ENCODE measurements at regions not wholly inside any gene's neighbourhood (a gene's known extent, or its start where the extent isn't known, plus 50 kb on each side); places are given as distances from the start of the nearest gene placed in this dataset.
A peak's percentile ranks its signal among the peaks of the same experiment; 100 is the strongest.

DNA sequence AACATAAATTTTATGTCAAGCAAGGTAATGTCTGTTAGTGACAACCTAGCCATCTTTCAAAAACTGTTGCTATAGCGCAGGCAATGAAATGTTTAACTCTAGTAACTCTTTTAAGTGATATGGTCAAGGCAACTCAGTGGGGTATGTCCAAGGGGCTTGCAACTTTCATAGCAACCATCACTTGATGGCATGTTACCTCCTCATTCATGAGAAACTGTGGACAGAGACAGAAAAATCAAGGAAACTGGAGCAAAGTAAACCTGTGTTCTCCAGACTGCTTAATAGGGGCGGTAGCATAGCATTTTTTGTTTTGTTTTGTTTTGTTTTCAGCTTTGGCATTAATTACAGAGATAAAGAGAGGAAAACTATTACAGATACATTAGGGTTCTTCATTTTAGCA is 1456.8 kb upstream of the AGA start:
- no peaks in the 10 kb centered on the region for H3K4me1 ChIP-seq (ENCODE audit: insufficient read depth)
- WGBS: 92% methylated on average over 2 of the region's 2 CpGs
- H3K27ac ChIP-seq (ENCODE audit: low read depth): no peak overlapping the region
- H3K36me3 ChIP-seq (ENCODE audit: insufficient read depth): no peaks in the 10 kb centered on the region
- DNase-seq (ENCODE audit: extremely low spot score): no peak
- H3K4me3 ChIP-seq (ENCODE audit: low read depth, low read length): no peak overlapping the region

DNA sequence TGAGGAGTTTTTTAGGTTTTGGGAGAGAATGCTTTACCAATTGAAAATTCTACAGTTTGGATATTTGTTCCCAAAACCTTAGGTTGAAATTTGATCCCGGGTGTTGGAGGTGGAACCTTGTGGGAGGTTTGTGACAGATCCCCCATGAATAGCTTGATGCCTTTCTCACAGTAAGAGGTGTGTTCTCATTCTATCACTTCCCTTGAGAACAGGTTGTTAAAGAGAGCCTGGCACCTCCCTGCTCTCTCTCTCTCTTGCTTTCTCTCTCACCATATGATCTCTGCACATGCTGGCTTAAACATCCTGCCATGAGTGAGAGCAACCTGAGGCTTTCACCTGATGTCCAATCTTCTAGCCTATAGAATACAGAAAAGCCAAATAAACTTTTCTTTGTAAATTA is 1475.5 kb upstream of the AGA start:
- WGBS: 20% methylated on average over 1 of the region's 1 CpG
- Histone ChIP-seq H3K36me3 (ENCODE audit: insufficient read depth) (no peaks in the 10 kb centered on the region), H3K27ac (ENCODE audit: low read depth) (no peak overlapping the region), H3K4me3 (ENCODE audit: low read depth, low read length) (no peak overlapping the region), H3K4me1 (ENCODE audit: insufficient read depth) (no peaks in the 10 kb centered on the region)
- no peak for DNase-seq (ENCODE audit: extremely low spot score)

DNA sequence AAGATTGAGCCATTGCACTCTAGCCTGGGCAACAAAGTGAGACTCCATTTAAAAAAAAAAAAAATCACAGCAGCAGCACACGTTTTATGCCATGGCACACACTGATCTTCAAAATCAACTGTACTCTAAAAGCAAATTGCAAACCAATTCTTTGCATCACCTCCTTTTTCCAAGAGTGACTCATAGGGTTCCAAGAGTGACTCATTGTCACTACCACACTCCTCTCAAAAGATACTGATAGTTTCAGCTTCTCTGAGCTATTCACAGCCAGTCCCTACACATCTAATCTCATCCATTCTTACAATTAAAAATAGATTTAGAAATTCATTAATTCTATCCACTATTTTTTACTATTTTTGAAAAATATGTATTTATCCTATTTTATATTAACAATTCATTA is 1494.9 kb upstream of the AGA start:
- H3K4me1 ChIP-seq (ENCODE audit: insufficient read depth): no peaks in the 10 kb centered on the region
- no peaks in the 10 kb centered on the region for H3K36me3 ChIP-seq (ENCODE audit: insufficient read depth)
- no peak overlapping the region for H3K4me3 ChIP-seq (ENCODE audit: low read depth, low read length)
- no peak overlapping the region for H3K27ac ChIP-seq (ENCODE audit: low read depth)
- 73% methylated on average over 1 of the region's 1 CpG for WGBS
- DNase-seq (ENCODE audit: extremely low spot score): no peak

DNA sequence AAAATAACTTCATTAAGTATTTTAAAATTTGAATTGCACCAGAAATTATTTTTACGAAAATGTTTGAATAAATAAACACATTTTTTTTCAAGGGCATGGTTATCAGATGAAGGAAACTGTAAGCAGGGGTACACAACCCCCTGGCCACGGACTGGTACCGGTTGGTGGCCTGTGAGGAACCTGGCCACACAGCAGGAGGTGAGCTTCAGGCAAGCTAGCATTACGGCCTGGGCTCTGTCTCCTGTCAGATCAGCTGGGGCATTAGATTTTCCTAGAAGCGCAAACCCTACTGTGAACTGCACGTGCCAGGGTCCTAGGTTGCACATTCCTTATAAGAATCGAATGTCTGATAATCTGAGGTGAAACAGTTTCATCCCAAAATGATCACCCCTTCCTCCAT is 1499.7 kb upstream of the AGA start:
- Histone ChIP-seq H3K36me3 (ENCODE audit: insufficient read depth) (no peaks in the 10 kb centered on the region), H3K4me1 (ENCODE audit: insufficient read depth) (no peaks in the 10 kb centered on the region), H3K27ac (ENCODE audit: low read depth) (no peak overlapping the region), H3K4me3 (ENCODE audit: low read depth, low read length) (no peak overlapping the region)
- WGBS: 75% methylated on average over 7 of the region's 7 CpGs
- no peak for DNase-seq (ENCODE audit: extremely low spot score)

DNA sequence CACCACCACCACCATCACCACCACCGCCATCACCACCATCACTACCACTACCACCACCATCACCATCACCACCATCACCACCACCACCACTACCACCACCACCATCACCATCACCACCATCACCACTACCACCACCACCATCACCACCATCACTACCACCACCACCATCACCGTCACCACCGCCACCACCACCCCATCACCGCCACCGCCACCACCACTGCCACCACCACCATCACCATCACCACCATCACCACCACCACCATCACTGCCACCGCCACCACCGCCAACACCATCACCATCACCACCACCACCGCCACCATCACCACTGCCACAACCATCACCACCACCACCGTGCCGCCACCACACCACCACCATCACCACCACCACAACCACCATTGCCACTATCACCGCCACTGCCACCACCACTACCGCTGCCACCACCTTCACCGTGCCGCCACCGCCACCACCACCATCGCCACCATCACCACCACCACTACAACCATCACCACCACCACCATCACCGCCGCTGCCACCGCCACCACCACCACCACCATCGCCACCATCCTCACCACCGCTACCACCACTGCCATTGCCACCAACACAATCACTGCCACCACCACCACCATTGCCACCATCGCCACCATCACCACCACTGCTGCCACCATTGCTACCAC is 1511.3 kb upstream of the AGA start:
- WGBS: 93% methylated on average over 20 of the region's 22 CpGs
- Histone ChIP-seq H3K36me3 (ENCODE audit: insufficient read depth) (no peaks in the 10 kb centered on the region), H3K4me3 (ENCODE audit: low read depth, low read length) (no peak overlapping the region), H3K4me1 (ENCODE audit: insufficient read depth) (no peaks in the 10 kb centered on the region), H3K27ac (ENCODE audit: low read depth) (no peak overlapping the region)
- no peak for DNase-seq (ENCODE audit: extremely low spot score)

DNA sequence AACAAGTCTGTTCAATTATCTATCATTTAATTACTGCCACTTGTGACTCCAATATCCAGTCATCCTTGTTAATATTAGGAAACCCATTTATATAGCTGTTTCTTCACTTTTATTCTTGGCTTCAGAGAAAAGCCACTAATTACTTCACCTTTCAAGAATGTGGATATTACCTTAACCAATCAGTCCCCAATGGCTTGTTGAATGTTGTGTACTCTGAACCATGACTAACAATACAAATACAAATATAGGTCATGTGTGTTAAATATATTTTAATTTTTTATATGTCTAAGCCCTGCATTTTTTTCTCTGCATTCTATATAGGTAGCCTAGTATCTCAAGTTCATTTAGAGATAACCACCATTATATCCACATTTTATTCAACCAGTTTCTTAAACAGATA is 1513.4 kb upstream of the AGA start:
- Histone ChIP-seq H3K4me1 (ENCODE audit: insufficient read depth) (no peaks in the 10 kb centered on the region), H3K36me3 (ENCODE audit: insufficient read depth) (no peaks in the 10 kb centered on the region), H3K27ac (ENCODE audit: low read depth) (no peak overlapping the region), H3K4me3 (ENCODE audit: low read depth, low read length) (no peak overlapping the region)
- no peak for DNase-seq (ENCODE audit: extremely low spot score)

DNA sequence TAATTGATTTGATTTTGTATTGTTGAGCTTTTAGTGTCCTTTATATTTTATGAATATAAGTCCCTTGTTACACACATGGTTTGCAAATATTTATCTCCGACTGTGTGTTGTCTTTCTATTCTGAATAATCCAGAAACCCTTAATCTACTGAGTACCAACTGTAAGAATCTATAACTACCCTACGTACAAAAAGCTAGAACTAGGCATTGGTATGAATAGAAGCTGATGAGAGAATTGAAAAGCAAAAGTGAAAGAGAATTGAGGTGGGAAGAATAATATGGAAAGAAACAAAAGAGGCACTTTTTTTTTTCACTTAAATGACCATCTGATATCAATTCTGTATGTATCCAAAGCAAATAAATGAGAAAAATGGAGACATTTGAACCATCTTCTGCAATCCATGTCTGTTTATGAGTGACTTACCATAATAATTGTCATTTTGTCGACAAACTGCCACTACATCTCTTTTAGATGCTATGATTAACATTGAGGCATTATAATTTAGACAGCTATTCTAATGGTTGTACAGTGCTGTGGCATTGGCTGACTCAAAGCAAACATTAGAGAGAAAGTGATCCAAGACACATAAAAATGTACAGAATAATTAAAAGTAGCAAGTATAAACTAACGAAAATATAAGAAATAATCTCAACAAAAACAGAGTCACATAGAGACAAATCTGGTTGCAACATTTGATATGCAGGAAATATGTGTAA is 1516.6 kb upstream of the AGA start:
- Histone ChIP-seq H3K27ac (ENCODE audit: low read depth) (no peak overlapping the region), H3K36me3 (ENCODE audit: insufficient read depth) (no peaks in the 10 kb centered on the region), H3K4me3 (ENCODE audit: low read depth, low read length) (no peak overlapping the region), H3K4me1 (ENCODE audit: insufficient read depth) (no peaks in the 10 kb centered on the region)
- WGBS: 87% methylated on average over 4 of the region's 4 CpGs
- no peak for DNase-seq (ENCODE audit: extremely low spot score)

DNA sequence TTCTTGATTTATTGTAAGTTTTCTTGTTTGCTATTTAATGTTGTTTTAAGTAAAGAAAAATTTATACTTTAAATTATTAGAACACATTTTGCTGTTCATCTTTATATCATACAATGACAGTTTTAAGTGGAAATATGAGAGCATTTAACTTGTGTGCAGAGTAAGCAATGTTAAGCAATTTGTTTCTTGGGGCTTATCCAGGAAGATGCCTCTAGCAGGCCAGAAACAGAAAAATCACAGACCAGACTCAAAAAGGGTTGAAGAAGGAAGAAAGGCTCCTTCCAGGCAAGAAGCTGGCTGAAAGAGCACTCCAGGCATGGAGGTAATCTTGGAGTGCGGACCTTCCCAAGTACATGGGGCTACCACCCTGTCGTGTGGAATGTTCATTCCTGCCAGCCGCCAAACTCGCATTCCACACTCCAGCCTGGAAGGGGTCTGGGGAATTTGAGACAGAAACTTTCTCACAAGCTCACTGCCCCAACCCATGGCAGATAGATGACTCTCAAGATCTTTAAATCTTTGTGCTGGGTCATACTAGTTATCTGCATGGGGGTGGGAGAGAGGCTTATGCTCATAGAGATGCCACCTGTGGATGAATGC is 1521.3 kb upstream of the AGA start:
- WGBS: 77% methylated on average over 4 of the region's 4 CpGs
- no peak overlapping the region for H3K4me3 ChIP-seq (ENCODE audit: low read depth, low read length)
- H3K4me1 ChIP-seq (ENCODE audit: insufficient read depth): no peaks in the 10 kb centered on the region
- no peak for DNase-seq (ENCODE audit: extremely low spot score)
- H3K36me3 ChIP-seq (ENCODE audit: insufficient read depth): no peaks in the 10 kb centered on the region
- no peak overlapping the region for H3K27ac ChIP-seq (ENCODE audit: low read depth)

DNA sequence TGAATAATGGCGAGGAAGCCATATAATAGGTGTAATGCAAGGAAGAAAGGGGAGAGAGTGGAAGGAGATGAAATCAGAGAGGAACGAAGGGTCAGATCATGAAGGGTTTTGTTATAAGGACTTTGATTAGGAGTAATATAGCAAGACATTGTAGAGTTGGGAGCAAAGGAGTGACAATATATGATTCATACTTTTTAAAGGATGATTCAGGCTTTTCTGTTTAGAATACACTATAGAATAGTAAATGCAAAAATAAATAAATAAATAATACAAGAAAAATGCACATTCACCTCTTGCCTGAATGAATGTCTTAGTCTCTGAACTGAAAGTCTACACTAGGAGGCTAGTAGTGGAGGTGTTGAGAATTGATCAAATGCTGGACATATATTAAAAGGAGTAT is 1524.4 kb upstream of the AGA start:
- no peaks in the 10 kb centered on the region for H3K4me1 ChIP-seq (ENCODE audit: insufficient read depth)
- no peak overlapping the region for H3K4me3 ChIP-seq (ENCODE audit: low read depth, low read length)
- no peak overlapping the region for H3K27ac ChIP-seq (ENCODE audit: low read depth)
- DNase-seq (ENCODE audit: extremely low spot score): no peak
- no peaks in the 10 kb centered on the region for H3K36me3 ChIP-seq (ENCODE audit: insufficient read depth)
- 87% methylated on average over 2 of the region's 2 CpGs for WGBS

DNA sequence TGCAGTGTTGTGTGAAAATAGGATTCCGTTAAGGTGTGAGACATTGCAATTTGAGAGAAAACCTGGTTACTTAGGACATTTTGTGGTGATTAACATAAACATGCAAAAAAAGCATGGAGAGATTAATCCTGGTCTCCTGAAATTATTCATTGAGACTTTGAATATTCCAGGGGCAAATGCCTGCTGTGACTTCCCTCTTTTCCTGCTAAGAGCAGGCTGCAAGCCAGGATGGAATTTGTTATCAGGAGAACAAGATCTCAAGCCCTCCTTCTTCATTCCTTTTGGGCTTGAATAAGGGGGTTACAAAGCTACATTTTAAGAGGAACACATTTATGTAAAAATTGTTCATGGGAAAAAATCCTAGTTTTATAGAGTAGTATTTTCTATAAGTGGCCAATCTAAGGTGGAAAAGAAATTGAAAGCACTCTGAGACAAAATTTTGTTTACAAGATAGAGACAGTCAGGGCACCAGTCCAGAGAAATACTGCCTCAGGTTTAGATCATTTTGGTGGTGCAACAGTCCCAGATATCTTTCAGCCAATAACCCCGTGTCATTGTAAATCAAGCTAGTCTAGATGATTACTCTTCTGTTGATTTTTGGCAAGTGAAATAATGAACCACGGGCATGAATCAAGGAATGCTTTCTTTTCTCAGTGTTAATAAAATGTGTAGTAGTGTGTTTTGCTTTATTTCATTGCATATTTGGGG is 1528.3 kb upstream of the AGA start:
- peak; percentile 1 for DNase-seq (ENCODE audit: extremely low spot score)
- H3K4me3 ChIP-seq (ENCODE audit: low read depth, low read length): no peak overlapping the region
- no peak overlapping the region for H3K27ac ChIP-seq (ENCODE audit: low read depth)
- no peaks in the 10 kb centered on the region for H3K36me3 ChIP-seq (ENCODE audit: insufficient read depth)
- H3K4me1 ChIP-seq (ENCODE audit: insufficient read depth): no peaks in the 10 kb centered on the region
- WGBS: 40% methylated on average over 3 of the region's 3 CpGs

DNA sequence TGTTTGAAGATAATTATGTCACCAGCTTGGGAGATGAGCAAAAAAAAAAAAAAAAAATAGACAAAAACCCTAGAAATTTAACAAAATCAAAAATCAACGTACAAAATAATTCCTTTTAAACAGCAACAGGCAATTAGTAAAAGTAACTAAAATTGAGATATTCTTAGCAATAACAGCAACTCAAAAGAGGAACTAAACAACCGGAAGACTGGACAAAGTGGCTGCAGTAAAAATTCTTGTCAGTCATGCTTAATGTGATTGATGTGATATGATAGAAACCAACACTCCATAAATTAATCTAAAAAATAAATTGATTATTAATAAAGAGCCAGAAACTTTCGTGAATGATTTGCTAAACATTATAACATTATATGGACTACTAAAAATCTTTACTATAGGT is 1534.6 kb upstream of the AGA start:
- H3K4me1 ChIP-seq (ENCODE audit: insufficient read depth): no peaks in the 10 kb centered on the region
- H3K4me3 ChIP-seq (ENCODE audit: low read depth, low read length): no peak overlapping the region
- WGBS: 65% methylated on average over 3 of the region's 3 CpGs
- H3K27ac ChIP-seq (ENCODE audit: low read depth): no peak overlapping the region
- no peak for DNase-seq (ENCODE audit: extremely low spot score)
- H3K36me3 ChIP-seq (ENCODE audit: insufficient read depth): no peaks in the 10 kb centered on the region

DNA sequence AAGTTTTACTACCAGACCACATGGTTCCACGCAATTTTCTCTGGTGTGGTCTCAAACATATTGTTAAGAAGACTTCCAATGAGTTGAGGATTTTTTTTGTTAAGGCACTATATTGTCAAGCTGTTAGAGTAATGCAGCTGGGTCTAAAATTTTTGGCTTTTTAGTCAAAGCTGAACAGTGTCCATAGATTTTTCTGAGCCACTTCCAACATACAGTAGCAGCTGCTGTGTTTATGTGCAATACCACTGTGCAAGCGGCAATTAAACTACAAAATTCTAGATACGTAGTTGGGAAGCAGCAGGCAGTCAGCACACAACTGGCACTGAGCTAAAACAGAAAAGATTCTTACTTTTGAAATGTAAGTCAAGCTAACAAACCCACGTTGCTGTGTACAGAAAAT is 1551.1 kb upstream of the AGA start:
- H3K36me3 ChIP-seq (ENCODE audit: insufficient read depth): no peaks in the 10 kb centered on the region
- WGBS: 54% methylated on average over 4 of the region's 4 CpGs
- no peak for DNase-seq (ENCODE audit: extremely low spot score)
- H3K27ac ChIP-seq (ENCODE audit: low read depth): no peak overlapping the region
- H3K4me1 ChIP-seq (ENCODE audit: insufficient read depth): no peaks in the 10 kb centered on the region
- H3K4me3 ChIP-seq (ENCODE audit: low read depth, low read length): no peak overlapping the region

DNA sequence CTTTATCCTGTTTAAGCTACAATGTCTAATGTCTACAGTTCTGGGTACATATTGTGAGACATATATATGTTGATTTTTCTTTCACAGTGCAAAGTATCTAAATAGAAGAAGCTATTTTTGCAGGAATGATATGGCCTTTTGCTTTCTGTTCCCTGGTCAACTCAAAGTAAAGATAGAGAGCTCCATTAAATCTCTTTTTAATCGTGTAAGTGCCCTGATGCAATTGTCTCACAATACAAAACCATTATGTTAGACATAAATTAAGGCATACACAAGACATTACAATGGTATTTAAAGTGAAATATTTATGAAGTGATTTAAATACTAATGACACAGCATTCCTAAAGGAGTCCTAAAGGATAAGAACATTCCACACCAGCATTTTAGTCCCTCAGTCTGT is 1559.7 kb upstream of the AGA start:
- DNase-seq (ENCODE audit: extremely low spot score): no peak
- 54% methylated on average over 1 of the region's 1 CpG for WGBS
- Histone ChIP-seq H3K4me1 (ENCODE audit: insufficient read depth) (no peaks in the 10 kb centered on the region), H3K27ac (ENCODE audit: low read depth) (no peak overlapping the region), H3K36me3 (ENCODE audit: insufficient read depth) (no peaks in the 10 kb centered on the region), H3K4me3 (ENCODE audit: low read depth, low read length) (no peak overlapping the region)

DNA sequence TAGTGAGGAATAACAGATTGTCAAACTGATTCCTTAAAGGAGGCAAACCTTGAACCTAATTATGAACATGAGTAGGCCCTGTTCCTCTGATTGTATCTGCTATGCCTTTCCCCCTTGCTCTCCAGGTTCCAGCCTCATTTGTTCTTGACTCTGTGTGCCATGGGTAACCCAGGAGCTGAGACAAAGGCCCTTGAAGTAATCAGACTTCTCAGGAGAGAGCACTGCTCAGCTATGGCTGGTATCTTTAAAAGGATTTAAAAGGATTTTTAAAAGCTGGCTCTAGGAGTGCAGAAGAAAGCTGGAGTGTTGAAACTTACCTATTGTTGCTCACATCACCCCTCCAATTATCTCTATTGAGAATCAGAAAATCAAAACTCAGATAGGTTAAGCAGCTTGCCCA is 1565.5 kb upstream of the AGA start:
- no peak for DNase-seq (ENCODE audit: extremely low spot score)
- Histone ChIP-seq H3K27ac (ENCODE audit: low read depth) (no peak overlapping the region), H3K4me1 (ENCODE audit: insufficient read depth) (no peaks in the 10 kb centered on the region), H3K4me3 (ENCODE audit: low read depth, low read length) (no peak overlapping the region), H3K36me3 (ENCODE audit: insufficient read depth) (no peaks in the 10 kb centered on the region)
